Right atrium auricular region (tissue), 2 donors: ENCODE measurements at regions not wholly inside any gene's neighbourhood (a gene's known extent, or its start where the extent isn't known, plus 50 kb on each side); places are given as distances from the start of the nearest gene placed in this dataset.

Experiments
- DNase-seq: peaks from one replicate; pipeline ENCODE4 v3.0.0-alpha.2; 2019; ENCODE audit warnings: low spot score
- H3K27ac ChIP-seq, 2 donors: fragments of 200-600 bp; sonication (generic); 1 replicate in 1 of 2; 2 replicates in 1 of 2; pipeline ENCODE4 v1.5.1; 2016 to 2019
- H3K27me3 ChIP-seq, 2 donors: fragments of 200-600 bp; sonication (generic); one replicate each; pipeline versions ENCODE4 v1.5.1 to v1.6.0; 2017 to 2019
- H3K36me3 ChIP-seq: fragments of 200-600 bp; sonication (generic); one replicate; pipeline ENCODE4 v1.5.1; 2016
- H3K4me1 ChIP-seq, 2 donors: fragments of 200-600 bp; sonication (generic); one replicate each; pipeline versions ENCODE4 v1.5.1 to v1.6.0; 2017 to 2019
- H3K4me3 ChIP-seq, 2 donors: fragments of 200-600 bp; sonication (generic); 1 replicate in 1 of 2; 2 replicates in 1 of 2; pipeline ENCODE4 v1.5.1; 2017 to 2019; ENCODE audit warnings: mild to moderate bottlenecking in 1 of 2, moderate library complexity in 1 of 2
- H3K9me3 ChIP-seq, 2 donors: fragments of 200-600 bp; sonication (generic); one replicate each; pipeline ENCODE4 v1.5.1; 2019
- TF ChIP-seq, protein P1 (sequence below), 2 donors: fragments of 200-600 bp; sonication (generic); IDR thresholded peaks; one replicate each; pipeline ENCODE4 v1.5.1; 2019; ENCODE audit warnings: antibody characterized with exemption in 2 of 2

DNA sequence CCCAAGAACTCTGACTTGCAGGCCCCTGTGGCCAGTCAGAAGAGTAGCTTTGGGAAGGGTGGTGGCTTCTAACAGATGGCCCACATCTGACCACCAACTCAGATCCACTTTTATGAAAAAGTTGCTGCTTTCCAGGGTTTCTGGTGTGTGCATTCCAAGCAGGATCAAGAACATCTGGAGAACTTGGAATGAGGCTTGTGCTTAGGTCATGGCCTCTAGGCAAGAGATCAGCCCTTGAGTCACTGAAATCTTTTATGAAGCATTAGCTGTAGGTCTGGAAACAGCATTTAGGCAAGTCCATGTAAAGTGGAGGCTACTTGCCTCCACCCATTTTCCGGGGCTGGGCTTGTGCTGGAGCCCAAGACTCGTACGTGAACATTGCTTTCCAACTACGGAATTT is 433.3 kb downstream of the SH3GL2 start:
- Histone ChIP-seq H3K4me3 (no peak overlapping the region), H3K27ac (no peak overlapping the region), H3K36me3 (no peaks in the 10 kb centered on the region), H3K4me1 (no peaks in the 10 kb centered on the region), H3K27me3 (no peaks in the 10 kb centered on the region), H3K9me3 (no peaks in the 10 kb centered on the region)
- TF ChIP-seq, protein P1, sequence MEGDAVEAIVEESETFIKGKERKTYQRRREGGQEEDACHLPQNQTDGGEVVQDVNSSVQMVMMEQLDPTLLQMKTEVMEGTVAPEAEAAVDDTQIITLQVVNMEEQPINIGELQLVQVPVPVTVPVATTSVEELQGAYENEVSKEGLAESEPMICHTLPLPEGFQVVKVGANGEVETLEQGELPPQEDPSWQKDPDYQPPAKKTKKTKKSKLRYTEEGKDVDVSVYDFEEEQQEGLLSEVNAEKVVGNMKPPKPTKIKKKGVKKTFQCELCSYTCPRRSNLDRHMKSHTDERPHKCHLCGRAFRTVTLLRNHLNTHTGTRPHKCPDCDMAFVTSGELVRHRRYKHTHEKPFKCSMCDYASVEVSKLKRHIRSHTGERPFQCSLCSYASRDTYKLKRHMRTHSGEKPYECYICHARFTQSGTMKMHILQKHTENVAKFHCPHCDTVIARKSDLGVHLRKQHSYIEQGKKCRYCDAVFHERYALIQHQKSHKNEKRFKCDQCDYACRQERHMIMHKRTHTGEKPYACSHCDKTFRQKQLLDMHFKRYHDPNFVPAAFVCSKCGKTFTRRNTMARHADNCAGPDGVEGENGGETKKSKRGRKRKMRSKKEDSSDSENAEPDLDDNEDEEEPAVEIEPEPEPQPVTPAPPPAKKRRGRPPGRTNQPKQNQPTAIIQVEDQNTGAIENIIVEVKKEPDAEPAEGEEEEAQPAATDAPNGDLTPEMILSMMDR (IDR thresholded peaks at IDR 0.05): no peak
- DNase-seq: no peak

DNA sequence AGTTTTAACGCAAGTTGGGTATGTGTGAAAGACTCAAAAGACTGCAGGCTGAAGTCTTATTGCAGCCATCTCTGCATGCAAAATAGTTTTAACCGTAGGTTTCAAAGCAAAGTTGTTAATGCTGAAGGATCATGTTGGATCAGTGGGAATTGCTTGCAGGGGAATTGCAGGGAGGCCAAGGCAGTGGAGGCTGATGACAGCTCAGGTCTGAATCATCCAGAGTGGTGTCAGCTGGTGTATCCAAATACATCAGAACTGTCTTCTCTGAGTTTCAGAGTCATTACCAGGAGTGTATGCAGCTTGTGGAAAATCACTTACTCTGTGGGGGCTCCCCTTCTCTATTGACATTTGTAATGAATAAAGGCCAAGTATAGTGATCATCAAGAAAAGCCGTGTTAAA is 435.7 kb downstream of the SH3GL2 start:
- Histone ChIP-seq H3K9me3 (peaks cover 0 to 9% of the 10 kb centered on the region in 2 donors), H3K36me3 (no peaks in the 10 kb centered on the region), H3K4me1 (no peaks in the 10 kb centered on the region), H3K27me3 (no peaks in the 10 kb centered on the region), H3K27ac (no peak overlapping the region), H3K4me3 (no peak overlapping the region)
- no peak for DNase-seq
- TF ChIP-seq, protein P1 (IDR thresholded peaks at IDR 0.05): no peak

DNA sequence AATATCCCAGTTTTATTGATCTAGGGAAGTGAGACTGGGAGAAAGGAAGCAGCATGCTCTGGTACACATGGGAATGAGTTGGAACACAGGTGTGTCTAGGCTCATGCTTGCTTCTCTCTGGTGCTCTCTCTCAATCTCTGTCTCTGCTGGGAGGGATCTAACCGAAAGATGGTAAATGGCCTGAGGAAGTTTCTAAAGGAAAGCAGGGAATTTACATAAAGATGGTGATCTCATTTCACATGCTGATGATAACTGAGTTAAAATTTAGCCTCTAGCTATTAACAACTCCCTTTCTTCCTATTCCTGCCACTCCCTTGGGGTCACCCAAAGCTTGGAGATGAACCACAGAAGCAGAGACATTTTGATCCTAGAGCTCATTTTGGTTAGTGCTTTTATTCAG is 436.2 kb downstream of the SH3GL2 start:
- TF ChIP-seq, protein P1 (IDR thresholded peaks at IDR 0.05): no peak
- Histone ChIP-seq H3K27me3 (no peaks in the 10 kb centered on the region), H3K36me3 (no peaks in the 10 kb centered on the region), H3K4me1 (no peaks in the 10 kb centered on the region), H3K4me3 (no peak overlapping the region), H3K9me3 (peaks cover 0 to 9% of the 10 kb centered on the region in 2 donors), H3K27ac (no peak overlapping the region)
- DNase-seq: no peak

DNA sequence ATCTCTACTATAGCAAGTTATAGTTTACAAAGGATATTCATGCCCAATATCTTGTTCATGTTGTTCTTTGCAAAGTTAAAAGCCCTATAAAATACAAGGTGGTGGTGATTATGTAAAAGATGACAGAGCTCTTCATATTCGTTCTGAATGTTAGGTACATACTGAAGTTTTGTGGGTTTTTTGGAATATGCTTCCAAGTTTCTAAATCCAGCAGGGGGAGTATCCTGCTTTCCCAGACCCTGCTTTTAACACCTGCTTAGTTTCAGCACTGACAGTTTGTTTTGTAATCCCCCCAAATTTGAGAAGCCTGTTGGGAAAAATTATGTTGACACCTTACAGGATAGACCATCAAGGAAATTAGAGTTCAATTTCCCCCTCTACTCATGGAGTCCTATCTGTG is 438.3 kb downstream of the SH3GL2 start:
- H3K36me3 ChIP-seq: no peaks in the 10 kb centered on the region
- no peak overlapping the region for H3K27ac ChIP-seq
- H3K27me3 ChIP-seq: no peaks in the 10 kb centered on the region
- peaks cover 0 to 9% of the 10 kb centered on the region in 2 donors for H3K9me3 ChIP-seq
- H3K4me1 ChIP-seq: no peaks in the 10 kb centered on the region
- no peak for DNase-seq
- no peak overlapping the region for H3K4me3 ChIP-seq
- TF ChIP-seq, protein P1 (IDR thresholded peaks at IDR 0.05): no peak

DNA sequence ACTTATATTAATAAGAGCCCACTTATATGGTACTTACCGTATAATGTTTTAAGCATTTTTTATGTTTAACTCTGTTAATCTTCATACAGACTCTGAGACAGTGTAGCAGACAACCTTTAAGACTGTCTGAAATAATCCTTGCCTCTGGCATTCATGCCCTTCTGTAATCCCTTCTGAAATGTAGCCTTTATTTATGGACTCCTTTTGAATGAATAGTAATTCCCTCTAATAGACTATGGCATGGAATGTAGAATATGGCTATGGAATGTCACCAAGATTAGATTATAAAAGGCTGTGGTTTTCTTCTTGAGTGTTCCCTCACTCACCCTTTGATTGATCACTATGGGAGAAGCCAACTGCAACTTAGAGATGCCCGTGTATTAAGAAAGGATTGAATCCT is 439.4 kb downstream of the SH3GL2 start:
- Histone ChIP-seq H3K27ac (no peak overlapping the region), H3K9me3 (peaks cover 0 to 9% of the 10 kb centered on the region in 2 donors), H3K27me3 (no peaks in the 10 kb centered on the region), H3K36me3 (no peaks in the 10 kb centered on the region), H3K4me1 (no peaks in the 10 kb centered on the region), H3K4me3 (no peak overlapping the region)
- TF ChIP-seq, protein P1 (IDR thresholded peaks at IDR 0.05): no peak
- DNase-seq: no peak

DNA sequence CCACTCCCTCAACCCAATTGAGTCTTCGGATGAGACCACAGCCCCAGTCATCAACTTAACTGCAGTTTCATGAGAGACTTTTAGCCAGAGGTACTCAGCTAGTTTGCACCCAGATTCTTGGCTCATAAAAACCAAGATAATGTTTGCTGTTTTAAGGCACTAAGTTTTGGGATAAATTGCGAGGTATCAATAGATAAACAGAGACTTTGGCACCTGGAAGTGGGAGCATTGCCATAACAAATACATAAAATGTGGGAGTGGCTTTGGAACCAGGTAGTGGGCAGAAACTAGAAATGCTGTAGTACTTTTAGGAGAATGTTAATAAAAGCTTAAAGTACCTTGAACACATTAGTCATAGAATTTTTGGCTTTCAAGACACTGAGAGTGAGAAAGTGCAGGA is 439.8 kb downstream of the SH3GL2 start:
- TF ChIP-seq, protein P1 (IDR thresholded peaks at IDR 0.05): no peak

More for the DNA sequence above, 439.8 kb downstream of the SH3GL2 start:
- Histone ChIP-seq H3K36me3 (no peaks in the 10 kb centered on the region), H3K27me3 (no peaks in the 10 kb centered on the region), H3K4me3 (no peak overlapping the region), H3K4me1 (no peaks in the 10 kb centered on the region), H3K9me3 (peaks cover 0 to 9% of the 10 kb centered on the region in 2 donors), H3K27ac (no peak overlapping the region)
- DNase-seq: no peak
